ENCODE measurements at regions not wholly inside any gene's neighbourhood (a gene's known extent, or its start where the extent isn't known, plus 50 kb on each side); places are given as distances from the start of the nearest gene placed in this dataset.

- DNase-seq (ENCODE audit: extremely low read depth, low read depth): no peak
- TF ChIP-seq CTCF (IDR thresholded peaks at IDR 0.05; ENCODE audit: low read depth, low read length): no peak
Measured at GRCh38 chr17:77439189-77440018, 298.6 kb downstream of the SEC14L1 start.

DNA sequence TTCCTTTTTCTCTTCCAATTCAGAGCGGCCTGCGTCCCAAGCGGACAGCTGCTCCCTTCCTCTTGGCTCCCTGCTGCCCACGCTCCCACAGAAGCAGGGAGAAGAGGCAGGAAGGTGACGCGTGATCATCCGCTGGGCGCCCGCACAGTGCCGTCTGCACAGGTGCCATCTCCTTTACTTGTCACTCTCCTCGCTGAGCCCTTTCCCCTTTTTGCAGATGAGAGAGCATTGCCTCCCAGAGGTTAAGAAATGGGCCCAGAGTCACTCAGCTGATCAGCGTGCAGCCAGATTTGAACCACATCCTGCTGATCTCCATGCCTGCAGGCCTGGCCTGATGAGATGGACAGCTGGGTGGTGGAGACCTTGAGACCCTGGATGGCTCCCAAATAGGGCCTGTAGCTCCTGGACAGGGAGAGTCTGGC is 299.8 kb downstream of the SEC14L1 start:
- DNase-seq (ENCODE audit: extremely low read depth, low read depth): no peak
- TF ChIP-seq CTCF (IDR thresholded peaks at IDR 0.05; ENCODE audit: low read depth, low read length): no peak

- DNase-seq (ENCODE audit: extremely low read depth, low read depth): no peak
- no peak for TF ChIP-seq CTCF (IDR thresholded peaks at IDR 0.05; ENCODE audit: low read depth, low read length)
Measured at GRCh38 chr17:77441130-77441920, 300.6 kb downstream of the SEC14L1 start.

- no peak for TF ChIP-seq CTCF (IDR thresholded peaks at IDR 0.05; ENCODE audit: low read depth, low read length)
- no peak for DNase-seq (ENCODE audit: extremely low read depth, low read depth)
Measured at GRCh38 chr17:77441940-77442339, 301.2 kb downstream of the SEC14L1 start.

DNA sequence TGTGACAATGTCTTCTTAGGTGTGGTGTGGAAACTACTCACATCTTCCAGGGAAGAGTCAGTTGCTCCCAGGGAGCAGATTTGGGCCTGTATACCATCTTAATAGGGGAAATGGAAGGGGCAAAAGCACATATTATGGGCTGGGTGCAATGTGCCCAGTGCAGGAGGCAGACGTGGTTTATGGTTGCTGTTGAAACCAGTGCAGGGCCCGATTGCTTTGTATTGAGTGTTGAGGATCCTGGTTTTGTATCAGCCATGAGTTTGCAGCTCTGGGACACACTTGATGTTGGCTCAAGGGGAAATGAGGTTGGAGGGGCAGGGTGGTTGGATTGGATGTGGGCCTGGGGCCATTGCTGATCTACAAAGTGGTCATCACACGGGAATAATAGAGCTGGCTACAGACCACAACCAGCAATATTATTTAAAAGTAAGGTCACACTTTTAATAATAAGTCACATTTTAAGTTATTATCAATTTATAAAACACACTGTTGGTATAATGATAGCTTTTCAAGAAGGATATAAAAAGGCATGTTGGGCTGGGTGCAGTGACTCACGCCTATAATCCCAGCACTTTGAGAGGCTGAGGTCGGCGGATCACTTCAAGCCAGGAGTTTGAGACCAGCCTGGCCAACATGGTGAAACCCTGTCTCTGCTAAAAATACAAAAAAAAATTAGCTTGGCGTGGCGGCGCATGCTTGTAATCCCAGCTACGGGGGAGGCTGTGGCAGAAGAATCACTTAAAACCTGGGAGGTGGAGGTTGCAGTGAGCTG is 302.4 kb downstream of the SEC14L1 start:
- no peak for DNase-seq (ENCODE audit: extremely low read depth, low read depth)
- no peak for TF ChIP-seq CTCF (IDR thresholded peaks at IDR 0.05; ENCODE audit: low read depth, low read length)

- DNase-seq (ENCODE audit: extremely low read depth, low read depth): no peak
- TF ChIP-seq CTCF (IDR thresholded peaks at IDR 0.05; ENCODE audit: low read depth, low read length): no peak
Measured at GRCh38 chr17:77443748-77444260, 303.0 kb downstream of the SEC14L1 start.

Data from AG09319 (cell line).